Peyer's patch (tissue), 4 donors: ENCODE measurements at regions not wholly inside any gene's neighbourhood (a gene's known extent, or its start where the extent isn't known, plus 50 kb on each side); places are given as distances from the start of the nearest gene placed in this dataset.

ENCODE experiments used
- CTCF ChIP-seq, 6 experiments: fragments of 450-650 bp in 4 of 6; fragments of 200-600 bp in 2 of 6; sonication (generic) in 1 of 6; IDR thresholded peaks; one replicate each; pipeline ENCODE4 v1.5.1; 2017 to 2019; ENCODE audit warnings: antibody characterized with exemption in 6 of 6, mild to moderate bottlenecking in 3 of 6, moderate library complexity in 1 of 6
- POLR2A ChIP-seq, 2 donors: fragments of 450-650 bp; IDR thresholded peaks; one replicate each; pipeline ENCODE4 v1.5.1; 2017; ENCODE audit warnings: antibody characterized with exemption in 2 of 2, mild to moderate bottlenecking in 2 of 2, moderate library complexity in 2 of 2

- TF ChIP-seq CTCF (IDR thresholded peaks at IDR 0.05) (no peak), POLR2A (IDR thresholded peaks at IDR 0.05) (no peak)
Measured at GRCh38 chr2:43159797-43160196, 66.6 kb downstream of the ZFP36L2 start.
